H9 (cell line): ENCODE measurements at regions not wholly inside any gene's neighbourhood (a gene's known extent, or its start where the extent isn't known, plus 50 kb on each side); places are given as distances from the start of the nearest gene placed in this dataset.

Experiments
- DNase-seq: peaks from one replicate; pipeline ENCODE4 v3.0.0-alpha.2; 2017
- H2AFZ ChIP-seq: one replicate; pipeline ENCODE4 v1.6.1; 2013; ENCODE audit warnings: mild to moderate bottlenecking, low read length, control low read depth, moderate library complexity
- H2AK5ac ChIP-seq: 2 replicates; pipeline ENCODE4 v1.6.1; 2013; ENCODE audit warnings: low read length, control low read depth, mixed read lengths; ENCODE audit not compliant: insufficient read length
- H2BK120ac ChIP-seq: one replicate; pipeline ENCODE4 v1.6.1; 2013; ENCODE audit warnings: low read depth, mild to moderate bottlenecking, low read length, control low read depth, inconsistent platforms; ENCODE audit not compliant: poor library complexity, severe bottlenecking
- H2BK12ac ChIP-seq: 2 replicates; pipeline ENCODE4 v1.6.1; 2013; ENCODE audit warnings: low read length, control low read depth, mixed read lengths, low read depth; ENCODE audit not compliant: insufficient read length
- H2BK15ac ChIP-seq: 2 replicates; pipeline ENCODE4 v1.6.1; 2013; ENCODE audit warnings: low read depth, low read length, control low read depth
- H2BK20ac ChIP-seq: one replicate; pipeline ENCODE4 v1.6.1; 2013; ENCODE audit warnings: low read depth, mild to moderate bottlenecking, low read length, control low read depth, inconsistent platforms; ENCODE audit not compliant: poor library complexity, severe bottlenecking
- H2BK5ac ChIP-seq: 2 replicates; pipeline ENCODE4 v1.6.1; 2013; ENCODE audit warnings: low read length, control low read depth, mixed read lengths; ENCODE audit not compliant: insufficient read length
- H3K14ac ChIP-seq: 2 replicates; pipeline ENCODE4 v1.6.1; 2013; ENCODE audit warnings: low read length, control low read depth; ENCODE audit not compliant: insufficient read depth
- H3K18ac ChIP-seq: 2 replicates; pipeline ENCODE4 v1.6.1; 2013; ENCODE audit warnings: low read depth, mild to moderate bottlenecking, mixed read lengths, low read length, control low read depth; ENCODE audit not compliant: insufficient read length
- H3K23ac ChIP-seq: 2 replicates; pipeline ENCODE4 v1.6.1; 2013; ENCODE audit warnings: low read length, control low read depth, mixed read lengths, low read depth; ENCODE audit not compliant: insufficient read length
- H3K23me2 ChIP-seq: 2 replicates; pipeline ENCODE4 v1.6.1; 2013; ENCODE audit warnings: low read depth, mild to moderate bottlenecking, mixed read lengths, low read length, control low read depth; ENCODE audit not compliant: insufficient read length, poor library complexity, severe bottlenecking
- H3K27ac ChIP-seq: 2 replicates; pipeline ENCODE4 v1.5.1; 2013; ENCODE audit warnings: low read length, control low read depth, mixed read lengths, low read depth; ENCODE audit not compliant: insufficient read length
- H3K27me3 ChIP-seq: 2 replicates; pipeline ENCODE4 v1.6.1; 2013; ENCODE audit warnings: low read length, control low read depth, inconsistent platforms; ENCODE audit not compliant: insufficient read depth
- H3K4ac ChIP-seq: 2 replicates; pipeline ENCODE4 v1.6.1; 2013; ENCODE audit warnings: low read depth, mild to moderate bottlenecking, control low read depth, inconsistent platforms, low read length, moderate library complexity
- H3K4me1 ChIP-seq: 2 replicates; pipeline ENCODE4 v1.6.1; 2013; ENCODE audit warnings: low read length, control low read depth, inconsistent platforms; ENCODE audit not compliant: insufficient read depth
- H3K4me2 ChIP-seq: 2 replicates; pipeline ENCODE4 v1.6.1; 2013; ENCODE audit warnings: low read length, control low read depth, mixed read lengths; ENCODE audit not compliant: insufficient read length, insufficient read depth
- H3K56ac ChIP-seq: 2 replicates; pipeline ENCODE4 v1.6.1; 2013; ENCODE audit warnings: low read depth, mild to moderate bottlenecking, mixed read lengths, low read length, control low read depth; ENCODE audit not compliant: insufficient read length
- H3K79me1 ChIP-seq: 2 replicates; pipeline ENCODE4 v1.6.1; 2013; ENCODE audit warnings: low read depth, mild to moderate bottlenecking, moderate library complexity, low read length, control low read depth, inconsistent platforms; ENCODE audit not compliant: insufficient read depth, poor library complexity, severe bottlenecking
- H3K79me2 ChIP-seq: 2 replicates; pipeline ENCODE4 v1.6.1; 2013; ENCODE audit warnings: low read length, control low read depth, inconsistent platforms; ENCODE audit not compliant: insufficient read depth
- H3K9ac ChIP-seq: 2 replicates; pipeline ENCODE4 v1.6.1; 2013; ENCODE audit warnings: low read length, control low read depth, mixed read lengths; ENCODE audit not compliant: insufficient read length; ENCODE audit errors: extremely low read depth
- H3K9me3 ChIP-seq: one replicate; pipeline ENCODE4 v1.6.1; 2013; ENCODE audit warnings: low read depth, low read length, inconsistent platforms; ENCODE audit not compliant: control insufficient read depth
- H3T11ph ChIP-seq: one replicate; pipeline ENCODE4 v1.6.1; 2013; ENCODE audit warnings: mild to moderate bottlenecking, low read length, control low read depth, inconsistent platforms
- H4K20me1 ChIP-seq: one replicate; pipeline ENCODE4 v1.6.1; 2013; ENCODE audit not compliant: control insufficient read depth, insufficient read length, insufficient read depth
- H4K5ac ChIP-seq: 2 replicates; pipeline ENCODE4 v1.6.1; 2013; ENCODE audit warnings: low read depth, mild to moderate bottlenecking, mixed read lengths, low read length, control low read depth; ENCODE audit not compliant: insufficient read length
- H4K8ac ChIP-seq: replicated peaks from 2 replicates; pipeline ENCODE4 v1.6.1; 2013; ENCODE audit warnings: low read length, control low read depth, mixed read lengths, low read depth; ENCODE audit not compliant: insufficient read length
- H4K91ac ChIP-seq: 2 replicates; pipeline ENCODE4 v1.6.1; 2013; ENCODE audit warnings: low read depth, mild to moderate bottlenecking, moderate library complexity, mixed read lengths, low read length, control low read depth; ENCODE audit not compliant: insufficient read length
- H3K27ac Mint-ChIP-seq, 3 experiments: 2 replicates in 2 of 3; 3 replicates in 1 of 3; pipeline ENCODE4 v1.8.0; 2020 to 2021; ENCODE audit warnings: mixed read lengths in 3 of 3, mild to moderate bottlenecking in 1 of 3, moderate library complexity in 1 of 3
- H3K27me3 Mint-ChIP-seq: 2 replicates; pipeline ENCODE4 v1.8.0; 2021; ENCODE audit warnings: low read depth, mild to moderate bottlenecking, moderate library complexity, mixed read lengths
- H3K36me3 Mint-ChIP-seq, 3 experiments: 2 replicates in 2 of 3; 3 replicates in 1 of 3; pipeline ENCODE4 v1.8.0; 2020 to 2021; ENCODE audit warnings: low read depth in 3 of 3, mixed read lengths in 3 of 3; ENCODE audit not compliant: insufficient read depth in 1 of 3
- H3K4me1 Mint-ChIP-seq, 2 experiments: 2 replicates each; pipeline ENCODE4 v1.8.0; 2020; ENCODE audit warnings: mixed read lengths in 2 of 2
- H3K4me3 Mint-ChIP-seq, 2 experiments: 2 replicates in 1 of 2; 3 replicates in 1 of 2; pipeline ENCODE4 v1.8.0; 2020 to 2021; ENCODE audit warnings: mild to moderate bottlenecking in 2 of 2, mixed read lengths in 2 of 2, moderate library complexity in 1 of 2
- H3K9me3 Mint-ChIP-seq, 2 experiments: 2 replicates in 1 of 2; 3 replicates in 1 of 2; pipeline ENCODE4 v1.8.0; 2020; ENCODE audit warnings: mild to moderate bottlenecking in 2 of 2, mixed read lengths in 2 of 2, moderate library complexity in 1 of 2
- WGBS: extraction: QIAGEN DNeasy Blood & Tissue Kit; methylation state at CpG from one replicate; pipeline ENCODE4 v1.1.7; 2013; ENCODE audit warnings: missing lambda C conversion rate, low lambda C conversion rate, mixed read lengths; ENCODE audit not compliant: insufficient read length; ENCODE audit errors: extremely low coverage; 5-methylcytosine and 5-hydroxymethylcytosine counted together
- TF ChIP-seq, protein P1 (sequence below): fragments of 200-600 bp; sonication (generic); conservative IDR thresholded peaks from 3 replicates; pipeline ENCODE4 v1.8.0; 2021; ENCODE audit warnings: antibody characterized with exemption, mild to moderate bottlenecking

DNA sequence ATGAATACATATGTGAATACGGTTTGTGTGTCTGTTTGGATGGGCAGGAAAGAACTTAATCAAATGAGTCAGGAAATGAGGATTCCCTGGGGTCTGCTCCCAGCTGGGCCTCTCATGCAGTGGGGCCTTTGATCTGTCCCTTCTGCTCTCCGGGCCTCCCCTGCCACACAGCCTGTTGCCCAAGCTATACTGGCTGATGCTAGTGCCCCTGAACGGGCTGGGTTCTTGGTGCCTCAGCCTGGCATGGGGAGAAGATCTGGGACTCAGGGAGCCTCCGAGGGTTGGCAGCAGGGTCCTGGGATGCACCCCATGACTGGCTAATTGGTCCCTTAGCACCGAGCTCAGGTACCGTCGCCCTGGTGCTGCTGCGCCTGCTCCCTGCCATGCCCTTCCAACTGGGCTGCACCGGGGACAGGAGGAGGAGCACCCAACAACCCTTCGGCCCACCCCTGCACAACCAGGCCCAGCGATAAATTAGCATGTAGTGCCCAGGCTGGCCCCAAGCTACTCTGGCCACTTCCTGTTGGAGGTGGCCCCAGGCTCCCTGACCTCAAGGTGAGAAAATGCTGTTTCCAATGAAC, 59.9 kb upstream of the DUSP5 start:
- Histone ChIP-seq H4K91ac (no peak overlapping the region), H3K4me2 (no peak overlapping the region), H3K79me2 (no peaks in the 10 kb centered on the region), H4K5ac (no peak overlapping the region), H3K23ac (no peak overlapping the region), H2BK120ac (no peak overlapping the region), H3K9ac (no peak overlapping the region), H2BK5ac (no peak overlapping the region), H3K18ac (no peak overlapping the region), H2BK15ac (no peak overlapping the region), H3K4me1 (no peaks in the 10 kb centered on the region), H4K8ac (no peak overlapping the region), H3K4ac (no peak overlapping the region), H2AK5ac (no peak overlapping the region), H3K14ac (no peak overlapping the region; the same call in 1 of the 2 replicates), H3K9me3 (no peaks in the 10 kb centered on the region), H4K20me1 (no peaks in the 10 kb centered on the region), H3K79me1 (no peaks in the 10 kb centered on the region), H3K56ac (no peak overlapping the region), H2BK12ac (no peak overlapping the region), H3K23me2 (no peaks in the 10 kb centered on the region), H3K27me3 (no peaks in the 10 kb centered on the region), H2AFZ (no peak overlapping the region), H3T11ph (no peak overlapping the region), H3K27ac (no peak overlapping the region), H2BK20ac (no peak overlapping the region)
- H3K9me3 Mint-ChIP-seq, result no peaks in the 10 kb centered on the region; a peak in 2 of 5 replicates
- H3K27ac Mint-ChIP-seq, result no peak overlapping the region
- DNase-seq, result no peak
- no CpG with 5 or more reads among the region's 11 CpGs for WGBS
- H3K36me3 Mint-ChIP-seq, result no peaks in the 10 kb centered on the region; a peak in 1 of 7 replicates
- no peaks in the 10 kb centered on the region for H3K27me3 Mint-ChIP-seq
- H3K4me3 Mint-ChIP-seq, result no peak overlapping the region
- H3K4me1 Mint-ChIP-seq, result peaks cover 15 to 19% of the 10 kb centered on the region in 2 experiments
- TF ChIP-seq, protein P1, sequence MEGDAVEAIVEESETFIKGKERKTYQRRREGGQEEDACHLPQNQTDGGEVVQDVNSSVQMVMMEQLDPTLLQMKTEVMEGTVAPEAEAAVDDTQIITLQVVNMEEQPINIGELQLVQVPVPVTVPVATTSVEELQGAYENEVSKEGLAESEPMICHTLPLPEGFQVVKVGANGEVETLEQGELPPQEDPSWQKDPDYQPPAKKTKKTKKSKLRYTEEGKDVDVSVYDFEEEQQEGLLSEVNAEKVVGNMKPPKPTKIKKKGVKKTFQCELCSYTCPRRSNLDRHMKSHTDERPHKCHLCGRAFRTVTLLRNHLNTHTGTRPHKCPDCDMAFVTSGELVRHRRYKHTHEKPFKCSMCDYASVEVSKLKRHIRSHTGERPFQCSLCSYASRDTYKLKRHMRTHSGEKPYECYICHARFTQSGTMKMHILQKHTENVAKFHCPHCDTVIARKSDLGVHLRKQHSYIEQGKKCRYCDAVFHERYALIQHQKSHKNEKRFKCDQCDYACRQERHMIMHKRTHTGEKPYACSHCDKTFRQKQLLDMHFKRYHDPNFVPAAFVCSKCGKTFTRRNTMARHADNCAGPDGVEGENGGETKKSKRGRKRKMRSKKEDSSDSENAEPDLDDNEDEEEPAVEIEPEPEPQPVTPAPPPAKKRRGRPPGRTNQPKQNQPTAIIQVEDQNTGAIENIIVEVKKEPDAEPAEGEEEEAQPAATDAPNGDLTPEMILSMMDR, result no peak
